Suprapubic skin (tissue), 4 donors: ENCODE measurements at regions not wholly inside any gene's neighbourhood (a gene's known extent, or its start where the extent isn't known, plus 50 kb on each side); places are given as distances from the start of the nearest gene placed in this dataset.

Source experiments
- CTCF ChIP-seq, 2 donors: fragments of 200-600 bp in 1 of 2; fragments of 450-650 bp in 1 of 2; sonication (generic) in 1 of 2; IDR thresholded peaks; one replicate each; pipeline ENCODE4 v1.5.1; 2016 to 2019; ENCODE audit warnings: antibody characterized with exemption in 2 of 2, mild to moderate bottlenecking in 1 of 2, moderate library complexity in 1 of 2
- POLR2A ChIP-seq, 2 donors: fragments of 450-650 bp; IDR thresholded peaks; one replicate each; pipeline ENCODE4 v1.6.1; 2017; ENCODE audit warnings: antibody characterized with exemption in 2 of 2, mild to moderate bottlenecking in 2 of 2, moderate library complexity in 2 of 2
- POLR2AphosphoS5 ChIP-seq, 3 donors: sonication (generic); formaldehyde crosslinking; IDR thresholded peaks; one replicate each; pipeline ENCODE4 v1.6.1; 2017; ENCODE audit warnings: antibody characterized with exemption in 3 of 3

- TF ChIP-seq CTCF (IDR thresholded peaks at IDR 0.05) (no peak), POLR2AphosphoS5 (IDR thresholded peaks at IDR 0.05) (no peak), POLR2A (IDR thresholded peaks at IDR 0.05) (no peak)
Measured at GRCh38 chr1:221905802-221906201, 163.9 kb upstream of the DUSP10 start.
